ENCODE measurements at regions not wholly inside any gene's neighbourhood (a gene's known extent, or its start where the extent isn't known, plus 50 kb on each side); places are given as distances from the start of the nearest gene placed in this dataset.

GRCh38 chr6:167578371-167578901, 248.3 kb upstream of the AFDN start:
- TF ChIP-seq CTCF (conservative IDR thresholded peaks at IDR 0.05) (no peak), ZFX (IDR thresholded peaks at IDR 0.05) (no peak)
- no peak overlapping the region for H3K27ac ChIP-seq

- H3K27ac ChIP-seq = no peak overlapping the region
- TF ChIP-seq ZFX (IDR thresholded peaks at IDR 0.05) (no peak), CTCF (conservative IDR thresholded peaks at IDR 0.05) (no peak)
Observed at GRCh38 chr6:167579806-167580618, 246.7 kb upstream of the AFDN start.

- no peak overlapping the region for H3K27ac ChIP-seq
- TF ChIP-seq ZFX (IDR thresholded peaks at IDR 0.05) (no peak), CTCF (conservative IDR thresholded peaks at IDR 0.05) (no peak)
Observed at GRCh38 chr6:167580619-167580911, 246.1 kb upstream of the AFDN start.

- no peak for TF ChIP-seq CTCF (conservative IDR thresholded peaks at IDR 0.05)
- no peak for TF ChIP-seq ZFX (IDR thresholded peaks at IDR 0.05)
- H3K27ac ChIP-seq = no peak overlapping the region
Observed at GRCh38 chr6:167581637-167582036, 245.1 kb upstream of the AFDN start.

- TF ChIP-seq CTCF (conservative IDR thresholded peaks at IDR 0.05) (no peak), ZFX (IDR thresholded peaks at IDR 0.05) (no peak)
Observed at GRCh38 chr6:167583412-167583811, 243.3 kb upstream of the AFDN start.

GRCh38 chr6:167588181-167588919, 238.4 kb upstream of the AFDN start:
- TF ChIP-seq ZFX (IDR thresholded peaks at IDR 0.05) = no peak
- TF ChIP-seq CTCF (conservative IDR thresholded peaks at IDR 0.05) = no peak
- no peak overlapping the region for H3K27ac ChIP-seq

More at GRCh38 chr6:167583412-167583811, 243.3 kb upstream of the AFDN start:
- H3K27ac ChIP-seq = no peak overlapping the region

Measured in C4-2B (cell line).